ENCODE measurements at regions not wholly inside any gene's neighbourhood (a gene's known extent, or its start where the extent isn't known, plus 50 kb on each side); places are given as distances from the start of the nearest gene placed in this dataset.

- no peak for DNase-seq (ENCODE audit: low read depth, low spot score)
- no peak overlapping the region for H3K4me3 ChIP-seq (ENCODE audit: control insufficient read depth in 2 of 3, extremely low read depth in 1 of 3, insufficient read depth in 2 of 3, low read depth in 1 of 3, low read length in 3 of 3)
- H3K27ac ChIP-seq (ENCODE audit: control insufficient read depth, insufficient read depth, low read length), result peak overlapping the region; percentile 56
- no peak overlapping the region for H3K4me2 ChIP-seq (ENCODE audit: control insufficient read depth, extremely low read depth, insufficient read depth, low read depth, low read length)
- no peak for FAIRE-seq
- no peaks in the 10 kb centered on the region for H3K79me2 ChIP-seq (ENCODE audit: control insufficient read depth, insufficient read depth, low read length)
- no peaks in the 10 kb centered on the region for H4K20me1 ChIP-seq (ENCODE audit: control insufficient read depth, extremely low read depth, insufficient read depth, low read length)
- H3K9me1 ChIP-seq (ENCODE audit: control insufficient read depth, extremely low read depth, insufficient read depth, low read length), result no peaks in the 10 kb centered on the region
- no peaks in the 10 kb centered on the region for H3K36me3 ChIP-seq (ENCODE audit: control insufficient read depth in 2 of 2, extremely low read depth in 1 of 2, insufficient read depth in 2 of 2, low read length in 2 of 2)
- H2AFZ ChIP-seq (ENCODE audit: control insufficient read depth, low read length), result no peak overlapping the region
- TF ChIP-seq EZH2 (IDR thresholded peaks at IDR 0.05; ENCODE audit: low read length), result no peak
- TF ChIP-seq, protein P1, sequence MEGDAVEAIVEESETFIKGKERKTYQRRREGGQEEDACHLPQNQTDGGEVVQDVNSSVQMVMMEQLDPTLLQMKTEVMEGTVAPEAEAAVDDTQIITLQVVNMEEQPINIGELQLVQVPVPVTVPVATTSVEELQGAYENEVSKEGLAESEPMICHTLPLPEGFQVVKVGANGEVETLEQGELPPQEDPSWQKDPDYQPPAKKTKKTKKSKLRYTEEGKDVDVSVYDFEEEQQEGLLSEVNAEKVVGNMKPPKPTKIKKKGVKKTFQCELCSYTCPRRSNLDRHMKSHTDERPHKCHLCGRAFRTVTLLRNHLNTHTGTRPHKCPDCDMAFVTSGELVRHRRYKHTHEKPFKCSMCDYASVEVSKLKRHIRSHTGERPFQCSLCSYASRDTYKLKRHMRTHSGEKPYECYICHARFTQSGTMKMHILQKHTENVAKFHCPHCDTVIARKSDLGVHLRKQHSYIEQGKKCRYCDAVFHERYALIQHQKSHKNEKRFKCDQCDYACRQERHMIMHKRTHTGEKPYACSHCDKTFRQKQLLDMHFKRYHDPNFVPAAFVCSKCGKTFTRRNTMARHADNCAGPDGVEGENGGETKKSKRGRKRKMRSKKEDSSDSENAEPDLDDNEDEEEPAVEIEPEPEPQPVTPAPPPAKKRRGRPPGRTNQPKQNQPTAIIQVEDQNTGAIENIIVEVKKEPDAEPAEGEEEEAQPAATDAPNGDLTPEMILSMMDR (optimal IDR thresholded peaks at IDR 0.05 in 1 of 3, IDR thresholded peaks at IDR 0.05 in 1 of 3, conservative IDR thresholded peaks at IDR 0.05 in 1 of 3; ENCODE audit: extremely low read depth in 1 of 3, insufficient read depth in 2 of 3, low read length in 3 of 3), result no peak
- no peaks in the 10 kb centered on the region for H3K27me3 ChIP-seq (ENCODE audit: control insufficient read depth, extremely low read depth, insufficient read depth, low read length)
- H3K9me3 ChIP-seq (ENCODE audit: control insufficient read depth, low read depth, low read length), result no peaks in the 10 kb centered on the region
- no peak overlapping the region for H3K9ac ChIP-seq (ENCODE audit: control insufficient read depth, extremely low read depth, insufficient read depth, low read length)
- H3K4me1 ChIP-seq (ENCODE audit: control insufficient read depth, extremely low read depth, insufficient read depth, low read length), result peaks cover 4% of the 10 kb centered on the region
- dilution Hi-C loops (cut with MboI; ENCODE audit: extremely low pct_ligation_motif_present, low sequenced_read_pairs), result no loop called here
Measured at GRCh38 chrX:123084797-123085196, 99.3 kb upstream of the GRIA3 start.

DNA sequence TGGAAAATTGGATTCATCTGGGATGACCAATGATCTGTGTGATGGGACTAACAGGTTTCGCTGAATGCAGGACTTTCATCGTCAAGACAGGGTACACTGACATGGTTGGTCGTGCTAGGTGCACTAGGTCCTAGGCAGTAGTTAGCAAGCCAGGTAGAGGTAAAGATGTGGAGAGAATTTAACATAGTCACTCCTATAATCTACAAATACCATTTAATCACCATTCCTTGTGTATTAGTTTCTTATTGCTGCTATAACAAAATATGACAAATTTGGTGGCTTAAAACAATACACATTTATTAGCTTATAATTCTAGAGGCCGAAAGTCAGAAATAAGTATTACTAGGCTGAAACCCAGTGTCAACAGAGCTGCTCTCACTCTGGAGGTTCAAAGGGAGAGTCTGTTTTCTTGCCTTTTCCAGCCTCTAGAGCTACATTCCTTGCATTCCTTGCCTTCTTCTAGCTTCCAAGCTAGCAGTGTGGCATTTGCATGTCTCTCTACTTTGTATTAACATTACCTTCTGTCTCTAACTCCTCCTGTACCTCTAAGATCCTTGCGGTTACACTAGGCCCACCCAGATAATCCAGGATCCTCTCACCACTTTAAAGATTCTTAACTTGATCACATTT lies 98.7 kb upstream of the GRIA3 start:
- Histone ChIP-seq H3K4me2 (ENCODE audit: control insufficient read depth, extremely low read depth, insufficient read depth, low read depth, low read length) (no peak overlapping the region), H3K9me3 (ENCODE audit: control insufficient read depth, low read depth, low read length) (no peaks in the 10 kb centered on the region), H3K79me2 (ENCODE audit: control insufficient read depth, insufficient read depth, low read length) (no peaks in the 10 kb centered on the region), H3K4me3 (ENCODE audit: control insufficient read depth in 2 of 3, extremely low read depth in 1 of 3, insufficient read depth in 2 of 3, low read depth in 1 of 3, low read length in 3 of 3) (no peak overlapping the region), H2AFZ (ENCODE audit: control insufficient read depth, low read length) (no peak overlapping the region), H3K9me1 (ENCODE audit: control insufficient read depth, extremely low read depth, insufficient read depth, low read length) (no peaks in the 10 kb centered on the region), H3K27ac (ENCODE audit: control insufficient read depth, insufficient read depth, low read length) (no peak overlapping the region), H3K36me3 (ENCODE audit: control insufficient read depth in 2 of 2, extremely low read depth in 1 of 2, insufficient read depth in 2 of 2, low read length in 2 of 2) (no peaks in the 10 kb centered on the region), H3K9ac (ENCODE audit: control insufficient read depth, extremely low read depth, insufficient read depth, low read length) (no peak overlapping the region), H3K27me3 (ENCODE audit: control insufficient read depth, extremely low read depth, insufficient read depth, low read length) (no peaks in the 10 kb centered on the region), H3K4me1 (ENCODE audit: control insufficient read depth, extremely low read depth, insufficient read depth, low read length) (peaks cover 4% of the 10 kb centered on the region), H4K20me1 (ENCODE audit: control insufficient read depth, extremely low read depth, insufficient read depth, low read length) (no peaks in the 10 kb centered on the region)
- dilution Hi-C loops (cut with MboI; ENCODE audit: extremely low pct_ligation_motif_present, low sequenced_read_pairs), result no loop called here
- TF ChIP-seq, protein P1 (optimal IDR thresholded peaks at IDR 0.05 in 1 of 3, IDR thresholded peaks at IDR 0.05 in 1 of 3, conservative IDR thresholded peaks at IDR 0.05 in 1 of 3; ENCODE audit: extremely low read depth in 1 of 3, insufficient read depth in 2 of 3, low read length in 3 of 3), result no peak
- no peak for TF ChIP-seq EZH2 (IDR thresholded peaks at IDR 0.05; ENCODE audit: low read length)
- FAIRE-seq (no peak), DNase-seq (ENCODE audit: low read depth, low spot score) (no peak)

Measured in keratinocyte (primary cell).